ENCODE measurements at regions not wholly inside any gene's neighbourhood (a gene's known extent, or its start where the extent isn't known, plus 50 kb on each side); places are given as distances from the start of the nearest gene placed in this dataset.
"Not testable (repeated sequence)": the region's sequence is repeated elsewhere in the genome, so short reads cannot be mapped to it uniquely, and the experiment has no call there.

DNA sequence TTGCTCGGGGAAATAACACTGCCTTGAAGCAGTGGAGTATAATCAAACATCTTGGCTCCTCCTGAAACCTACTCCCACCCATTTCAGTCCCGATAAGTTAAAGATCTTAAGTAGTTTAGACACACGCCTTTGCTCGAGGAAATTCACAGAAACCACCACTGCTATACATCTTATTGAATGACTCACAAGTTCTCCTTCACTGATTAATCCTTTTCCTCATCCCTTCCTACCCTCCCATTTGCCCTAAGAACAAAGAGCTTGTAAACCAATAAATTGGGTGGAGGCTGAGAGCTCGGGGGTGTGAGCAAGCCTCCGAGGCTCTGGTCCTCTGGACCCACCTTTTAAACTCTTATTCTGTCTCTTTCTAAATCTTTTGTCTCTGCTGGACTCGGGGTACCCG is 86.5 kb downstream of the XCL2 start:
- not testable (repeated sequence) for TF ChIP-seq CBX2 (IDR thresholded peaks at IDR 0.05; ENCODE audit: borderline replicate concordance, low read depth)
- TF ChIP-seq, protein P1, sequence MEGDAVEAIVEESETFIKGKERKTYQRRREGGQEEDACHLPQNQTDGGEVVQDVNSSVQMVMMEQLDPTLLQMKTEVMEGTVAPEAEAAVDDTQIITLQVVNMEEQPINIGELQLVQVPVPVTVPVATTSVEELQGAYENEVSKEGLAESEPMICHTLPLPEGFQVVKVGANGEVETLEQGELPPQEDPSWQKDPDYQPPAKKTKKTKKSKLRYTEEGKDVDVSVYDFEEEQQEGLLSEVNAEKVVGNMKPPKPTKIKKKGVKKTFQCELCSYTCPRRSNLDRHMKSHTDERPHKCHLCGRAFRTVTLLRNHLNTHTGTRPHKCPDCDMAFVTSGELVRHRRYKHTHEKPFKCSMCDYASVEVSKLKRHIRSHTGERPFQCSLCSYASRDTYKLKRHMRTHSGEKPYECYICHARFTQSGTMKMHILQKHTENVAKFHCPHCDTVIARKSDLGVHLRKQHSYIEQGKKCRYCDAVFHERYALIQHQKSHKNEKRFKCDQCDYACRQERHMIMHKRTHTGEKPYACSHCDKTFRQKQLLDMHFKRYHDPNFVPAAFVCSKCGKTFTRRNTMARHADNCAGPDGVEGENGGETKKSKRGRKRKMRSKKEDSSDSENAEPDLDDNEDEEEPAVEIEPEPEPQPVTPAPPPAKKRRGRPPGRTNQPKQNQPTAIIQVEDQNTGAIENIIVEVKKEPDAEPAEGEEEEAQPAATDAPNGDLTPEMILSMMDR (IDR thresholded peaks at IDR 0.05) = not testable (repeated sequence)
